PFSK-1 (cell line): ENCODE measurements at regions not wholly inside any gene's neighbourhood (a gene's known extent, or its start where the extent isn't known, plus 50 kb on each side); places are given as distances from the start of the nearest gene placed in this dataset.

Experiments
- FOXP2 ChIP-seq: optimal IDR thresholded peaks from 2 replicates; pipeline ENCODE3; 2011; ENCODE audit warnings: borderline replicate concordance, control low read depth, inconsistent platforms; ENCODE audit not compliant: insufficient read depth; ENCODE audit errors: extremely low read length, extremely low read depth
- POLR2AphosphoS5 ChIP-seq: IDR thresholded peaks from 2 replicates; pipeline ENCODE4 v1.6.1; 2012; ENCODE audit warnings: low read depth, mild to moderate bottlenecking, control low read depth, low read length, moderate library complexity
- REST ChIP-seq, 2 experiments: IDR thresholded peaks; 2 replicates each; pipeline versions ENCODE4 v1.6.1 to v1.8.0; 2011 to 2012; ENCODE audit warnings: low read depth in 2 of 2, low read length in 2 of 2, control low read depth in 1 of 2, inconsistent platforms in 1 of 2, mild to moderate bottlenecking in 1 of 2, moderate library complexity in 1 of 2; ENCODE audit not compliant: insufficient read depth in 1 of 2
- SIN3A ChIP-seq: IDR thresholded peaks from 2 replicates; pipeline ENCODE4 v1.6.1; 2012; ENCODE audit warnings: mild to moderate bottlenecking, low read length, moderate library complexity, borderline replicate concordance; ENCODE audit not compliant: insufficient read depth
- TAF1 ChIP-seq: IDR thresholded peaks from 2 replicates; pipeline ENCODE4 v1.6.1; 2012; ENCODE audit warnings: low read length, control low read depth, borderline replicate concordance; ENCODE audit not compliant: insufficient read depth

GRCh38 chr5:168014433-168015123 is 276.9 kb upstream of the WWC1 start:
- TF ChIP-seq POLR2AphosphoS5 (no peak), REST (IDR thresholded peaks at IDR 0.05; ENCODE audit: insufficient read depth in 1 of 2, low read depth in 2 of 2, low read length in 2 of 2) (no peak), FOXP2 (no peak), TAF1 (no peak), SIN3A (no peak)
